ENCODE measurements at regions not wholly inside any gene's neighbourhood (a gene's known extent, or its start where the extent isn't known, plus 50 kb on each side); places are given as distances from the start of the nearest gene placed in this dataset.

DNA sequence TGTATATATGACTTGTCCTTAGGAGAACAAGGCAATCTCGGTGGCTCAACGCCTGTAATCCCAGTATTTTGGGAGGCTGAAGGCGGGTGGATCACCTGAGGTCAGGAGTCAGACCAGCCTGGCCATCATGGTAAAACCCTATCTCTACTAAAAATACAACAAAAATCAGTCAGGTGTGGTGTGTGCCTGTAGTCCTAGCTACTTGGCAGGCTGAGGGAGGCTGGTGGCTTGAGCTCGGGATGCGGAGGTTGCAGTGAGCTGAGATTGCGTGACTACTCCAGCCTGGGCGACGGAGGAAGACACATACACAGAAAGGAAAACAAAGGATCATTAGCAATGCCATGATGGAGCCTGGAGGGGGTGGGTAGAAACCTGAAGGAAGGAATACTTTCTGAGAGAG lies 166.6 kb upstream of the RREB1 start:
- Histone ChIP-seq H3K27me3 (ENCODE audit: insufficient read depth) (no peaks in the 10 kb centered on the region), H3K36me3 (ENCODE audit: insufficient read depth) (no peaks in the 10 kb centered on the region), H2AFZ (no peak overlapping the region), H3K4me2 (no peak overlapping the region), H3F3A (replicated peaks; ENCODE audit: low read depth) (no peaks in the 10 kb centered on the region), H4K20me1 (replicated peaks; ENCODE audit: insufficient read depth) (no peaks in the 10 kb centered on the region), H3K9me2 (ENCODE audit: insufficient read depth) (no peaks in the 10 kb centered on the region), H3K79me2 (replicated peaks; ENCODE audit: insufficient read depth) (no peaks in the 10 kb centered on the region), H3K4me1 (ENCODE audit: insufficient read depth) (peaks cover under 1% of the 10 kb centered on the region; the same call in 1 of the 2 replicates), H3K4me3 (no peak overlapping the region), H3K27ac (ENCODE audit: low read depth) (no peak overlapping the region)
- ATAC-seq = no peak
- peaks cover 11% of the 10 kb centered on the region for H3K4me1 Mint-ChIP-seq
- no peak overlapping the region for H3K27ac Mint-ChIP-seq
- H3K4me3 Mint-ChIP-seq = no peak overlapping the region
- peaks cover 5% of the 10 kb centered on the region for H3K27me3 Mint-ChIP-seq (ENCODE audit: insufficient read depth, low read depth, poor library complexity)
- no peaks in the 10 kb centered on the region for H3K36me3 Mint-ChIP-seq (ENCODE audit: low read depth)
- no peaks in the 10 kb centered on the region for H3K9me3 Mint-ChIP-seq
- TF ChIP-seq, protein P1, sequence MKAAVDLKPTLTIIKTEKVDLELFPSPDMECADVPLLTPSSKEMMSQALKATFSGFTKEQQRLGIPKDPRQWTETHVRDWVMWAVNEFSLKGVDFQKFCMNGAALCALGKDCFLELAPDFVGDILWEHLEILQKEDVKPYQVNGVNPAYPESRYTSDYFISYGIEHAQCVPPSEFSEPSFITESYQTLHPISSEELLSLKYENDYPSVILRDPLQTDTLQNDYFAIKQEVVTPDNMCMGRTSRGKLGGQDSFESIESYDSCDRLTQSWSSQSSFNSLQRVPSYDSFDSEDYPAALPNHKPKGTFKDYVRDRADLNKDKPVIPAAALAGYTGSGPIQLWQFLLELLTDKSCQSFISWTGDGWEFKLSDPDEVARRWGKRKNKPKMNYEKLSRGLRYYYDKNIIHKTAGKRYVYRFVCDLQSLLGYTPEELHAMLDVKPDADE (IDR thresholded peaks at IDR 0.05) = no peak
- no peak for TF ChIP-seq CREB1 (CRISPR knock-in tag; IDR thresholded peaks at IDR 0.05; ENCODE audit: low read depth)
- no peak for DNase-seq (ENCODE audit: low spot score)

DNA sequence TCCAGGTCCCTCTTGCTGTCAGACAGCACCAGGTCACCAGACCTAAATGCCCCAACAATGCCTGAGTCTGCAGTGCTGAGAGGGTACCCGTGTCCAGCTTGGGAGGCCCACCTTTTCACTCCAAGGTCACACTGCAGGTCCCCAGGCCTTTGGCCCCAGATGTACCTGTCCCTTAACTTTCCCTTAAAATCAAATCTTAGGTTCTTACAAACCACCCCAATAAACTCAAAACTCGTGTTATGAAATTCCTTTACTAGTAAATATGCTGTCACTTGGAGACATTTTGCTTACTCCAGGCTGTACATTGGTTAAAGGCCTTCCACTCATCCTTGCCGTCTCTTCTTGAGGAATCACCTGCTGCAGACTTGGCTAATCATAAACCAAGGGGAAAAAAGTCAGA lies 165.7 kb upstream of the RREB1 start:
- Histone ChIP-seq H2AFZ (no peak overlapping the region; the same call in 1 of the 2 replicates), H3F3A (replicated peaks; ENCODE audit: low read depth) (no peaks in the 10 kb centered on the region), H3K27me3 (ENCODE audit: insufficient read depth) (no peaks in the 10 kb centered on the region), H3K9me2 (ENCODE audit: insufficient read depth) (no peaks in the 10 kb centered on the region), H3K4me1 (ENCODE audit: insufficient read depth) (peaks cover 3% of the 10 kb centered on the region; the same call in 1 of the 2 replicates), H3K4me2 (no peak overlapping the region), H3K79me2 (replicated peaks; ENCODE audit: insufficient read depth) (no peaks in the 10 kb centered on the region), H3K36me3 (ENCODE audit: insufficient read depth) (no peaks in the 10 kb centered on the region), H4K20me1 (replicated peaks; ENCODE audit: insufficient read depth) (no peaks in the 10 kb centered on the region), H3K27ac (ENCODE audit: low read depth) (no peak overlapping the region), H3K4me3 (no peak overlapping the region)
- H3K36me3 Mint-ChIP-seq (ENCODE audit: low read depth) = no peaks in the 10 kb centered on the region
- no peak overlapping the region for H3K27ac Mint-ChIP-seq
- H3K4me1 Mint-ChIP-seq = peaks cover 18% of the 10 kb centered on the region
- no peaks in the 10 kb centered on the region for H3K9me3 Mint-ChIP-seq
- no peak for TF ChIP-seq POLR2AphosphoS5 (IDR thresholded peaks at IDR 0.05; ENCODE audit: low read depth)
- ATAC-seq (no peak), DNase-seq (ENCODE audit: low spot score) (no peak)
- H3K4me3 Mint-ChIP-seq = no peak overlapping the region
- H3K27me3 Mint-ChIP-seq (ENCODE audit: insufficient read depth, low read depth, poor library complexity) = peaks cover 5% of the 10 kb centered on the region

DNA sequence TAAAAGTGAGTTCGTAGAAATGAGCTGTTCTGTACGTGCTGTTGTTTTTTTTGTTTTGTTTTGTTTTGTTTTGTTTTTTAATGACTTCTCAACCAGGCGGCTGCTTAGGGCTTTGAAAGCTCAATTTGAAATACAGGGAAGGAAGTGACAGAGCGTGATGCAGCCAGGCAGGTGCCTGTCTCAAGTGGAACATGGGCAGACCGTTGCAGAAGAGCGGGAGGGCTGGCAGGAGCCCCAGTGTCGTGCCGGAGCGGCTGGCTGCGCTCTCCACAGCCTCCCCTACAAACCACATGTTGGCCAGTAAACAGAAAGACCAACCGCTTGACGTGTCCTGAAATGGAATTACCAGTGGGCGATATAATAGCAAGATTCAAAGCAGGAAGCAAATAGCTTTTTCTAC lies 164.9 kb upstream of the RREB1 start:
- H3K36me3 ChIP-seq (ENCODE audit: insufficient read depth) = no peaks in the 10 kb centered on the region
- no peak overlapping the region for H3K27ac ChIP-seq (ENCODE audit: low read depth)
- peak overlapping the region; percentile 80 for H2AFZ ChIP-seq
- no peaks in the 10 kb centered on the region for H3K36me3 Mint-ChIP-seq (ENCODE audit: low read depth)
- peaks cover 5% of the 10 kb centered on the region for H3K27me3 Mint-ChIP-seq (ENCODE audit: insufficient read depth, low read depth, poor library complexity)
- no peak for DNase-seq (ENCODE audit: low spot score)
- no peak; the same call in 2 of the 3 replicates for ATAC-seq
- H3K4me1 Mint-ChIP-seq = peaks cover 20% of the 10 kb centered on the region
- H4K20me1 ChIP-seq (replicated peaks; ENCODE audit: insufficient read depth) = no peaks in the 10 kb centered on the region
- H3K27me3 ChIP-seq (ENCODE audit: insufficient read depth) = no peaks in the 10 kb centered on the region
- no peaks in the 10 kb centered on the region for H3K9me2 ChIP-seq (ENCODE audit: insufficient read depth)
- H3K4me3 Mint-ChIP-seq = no peak overlapping the region
- H3K27ac Mint-ChIP-seq = no peak overlapping the region
- H3F3A ChIP-seq (replicated peaks; ENCODE audit: low read depth) = no peaks in the 10 kb centered on the region
- H3K9me3 Mint-ChIP-seq = no peaks in the 10 kb centered on the region
- H3K4me1 ChIP-seq (ENCODE audit: insufficient read depth) = peaks cover 3% of the 10 kb centered on the region; the same call in 1 of the 2 replicates
- H3K4me3 ChIP-seq = no peak overlapping the region
- H3K79me2 ChIP-seq (replicated peaks; ENCODE audit: insufficient read depth) = no peaks in the 10 kb centered on the region
- no peak overlapping the region for H3K4me2 ChIP-seq
- TF ChIP-seq, protein P2, sequence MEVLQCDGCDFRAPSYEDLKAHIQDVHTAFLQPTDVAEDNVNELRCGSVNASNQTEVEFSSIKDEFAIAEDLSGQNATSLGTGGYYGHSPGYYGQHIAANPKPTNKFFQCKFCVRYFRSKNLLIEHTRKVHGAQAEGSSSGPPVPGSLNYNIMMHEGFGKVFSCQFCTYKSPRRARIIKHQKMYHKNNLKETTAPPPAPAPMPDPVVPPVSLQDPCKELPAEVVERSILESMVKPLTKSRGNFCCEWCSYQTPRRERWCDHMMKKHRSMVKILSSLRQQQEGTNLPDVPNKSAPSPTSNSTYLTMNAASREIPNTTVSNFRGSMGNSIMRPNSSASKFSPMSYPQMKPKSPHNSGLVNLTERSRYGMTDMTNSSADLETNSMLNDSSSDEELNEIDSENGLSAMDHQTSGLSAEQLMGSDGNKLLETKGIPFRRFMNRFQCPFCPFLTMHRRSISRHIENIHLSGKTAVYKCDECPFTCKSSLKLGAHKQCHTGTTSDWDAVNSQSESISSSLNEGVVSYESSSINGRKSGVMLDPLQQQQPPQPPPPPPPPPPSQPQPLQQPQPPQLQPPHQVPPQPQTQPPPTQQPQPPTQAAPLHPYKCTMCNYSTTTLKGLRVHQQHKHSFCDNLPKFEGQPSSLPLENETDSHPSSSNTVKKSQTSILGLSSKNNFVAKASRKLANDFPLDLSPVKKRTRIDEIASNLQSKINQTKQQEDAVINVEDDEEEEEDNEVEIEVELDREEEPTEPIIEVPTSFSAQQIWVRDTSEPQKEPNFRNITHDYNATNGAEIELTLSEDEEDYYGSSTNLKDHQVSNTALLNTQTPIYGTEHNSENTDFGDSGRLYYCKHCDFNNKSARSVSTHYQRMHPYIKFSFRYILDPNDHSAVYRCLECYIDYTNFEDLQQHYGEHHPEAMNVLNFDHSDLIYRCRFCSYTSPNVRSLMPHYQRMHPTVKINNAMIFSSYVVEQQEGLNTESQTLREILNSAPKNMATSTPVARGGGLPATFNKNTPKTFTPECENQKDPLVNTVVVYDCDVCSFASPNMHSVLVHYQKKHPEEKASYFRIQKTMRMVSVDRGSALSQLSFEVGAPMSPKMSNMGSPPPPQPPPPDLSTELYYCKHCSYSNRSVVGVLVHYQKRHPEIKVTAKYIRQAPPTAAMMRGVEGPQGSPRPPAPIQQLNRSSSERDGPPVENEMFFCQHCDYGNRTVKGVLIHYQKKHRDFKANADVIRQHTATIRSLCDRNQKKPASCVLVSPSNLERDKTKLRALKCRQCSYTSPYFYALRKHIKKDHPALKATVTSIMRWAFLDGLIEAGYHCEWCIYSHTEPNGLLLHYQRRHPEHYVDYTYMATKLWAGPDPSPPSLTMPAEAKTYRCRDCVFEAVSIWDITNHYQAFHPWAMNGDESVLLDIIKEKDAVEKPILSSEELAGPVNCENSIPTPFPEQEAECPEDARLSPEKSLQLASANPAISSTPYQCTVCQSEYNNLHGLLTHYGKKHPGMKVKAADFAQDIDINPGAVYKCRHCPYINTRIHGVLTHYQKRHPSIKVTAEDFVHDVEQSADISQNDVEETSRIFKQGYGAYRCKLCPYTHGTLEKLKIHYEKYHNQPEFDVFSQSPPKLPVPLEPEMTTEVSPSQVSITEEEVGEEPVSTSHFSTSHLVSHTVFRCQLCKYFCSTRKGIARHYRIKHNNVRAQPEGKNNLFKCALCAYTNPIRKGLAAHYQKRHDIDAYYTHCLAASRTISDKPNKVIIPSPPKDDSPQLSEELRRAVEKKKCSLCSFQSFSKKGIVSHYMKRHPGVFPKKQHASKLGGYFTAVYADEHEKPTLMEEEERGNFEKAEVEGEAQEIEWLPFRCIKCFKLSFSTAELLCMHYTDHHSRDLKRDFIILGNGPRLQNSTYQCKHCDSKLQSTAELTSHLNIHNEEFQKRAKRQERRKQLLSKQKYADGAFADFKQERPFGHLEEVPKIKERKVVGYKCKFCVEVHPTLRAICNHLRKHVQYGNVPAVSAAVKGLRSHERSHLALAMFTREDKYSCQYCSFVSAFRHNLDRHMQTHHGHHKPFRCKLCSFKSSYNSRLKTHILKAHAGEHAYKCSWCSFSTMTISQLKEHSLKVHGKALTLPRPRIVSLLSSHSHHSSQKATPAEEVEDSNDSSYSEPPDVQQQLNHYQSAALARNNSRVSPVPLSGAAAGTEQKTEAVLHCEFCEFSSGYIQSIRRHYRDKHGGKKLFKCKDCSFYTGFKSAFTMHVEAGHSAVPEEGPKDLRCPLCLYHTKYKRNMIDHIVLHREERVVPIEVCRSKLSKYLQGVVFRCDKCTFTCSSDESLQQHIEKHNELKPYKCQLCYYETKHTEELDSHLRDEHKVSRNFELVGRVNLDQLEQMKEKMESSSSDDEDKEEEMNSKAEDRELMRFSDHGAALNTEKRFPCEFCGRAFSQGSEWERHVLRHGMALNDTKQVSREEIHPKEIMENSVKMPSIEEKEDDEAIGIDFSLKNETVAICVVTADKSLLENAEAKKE (CRISPR knock-in tag; IDR thresholded peaks at IDR 0.05) = no peak
- no peak for TF ChIP-seq POLR2AphosphoS5 (IDR thresholded peaks at IDR 0.05; ENCODE audit: low read depth)
- TF ChIP-seq CREB1 (CRISPR knock-in tag; IDR thresholded peaks at IDR 0.05; ENCODE audit: low read depth) = no peak
- TF ChIP-seq, protein P3, sequence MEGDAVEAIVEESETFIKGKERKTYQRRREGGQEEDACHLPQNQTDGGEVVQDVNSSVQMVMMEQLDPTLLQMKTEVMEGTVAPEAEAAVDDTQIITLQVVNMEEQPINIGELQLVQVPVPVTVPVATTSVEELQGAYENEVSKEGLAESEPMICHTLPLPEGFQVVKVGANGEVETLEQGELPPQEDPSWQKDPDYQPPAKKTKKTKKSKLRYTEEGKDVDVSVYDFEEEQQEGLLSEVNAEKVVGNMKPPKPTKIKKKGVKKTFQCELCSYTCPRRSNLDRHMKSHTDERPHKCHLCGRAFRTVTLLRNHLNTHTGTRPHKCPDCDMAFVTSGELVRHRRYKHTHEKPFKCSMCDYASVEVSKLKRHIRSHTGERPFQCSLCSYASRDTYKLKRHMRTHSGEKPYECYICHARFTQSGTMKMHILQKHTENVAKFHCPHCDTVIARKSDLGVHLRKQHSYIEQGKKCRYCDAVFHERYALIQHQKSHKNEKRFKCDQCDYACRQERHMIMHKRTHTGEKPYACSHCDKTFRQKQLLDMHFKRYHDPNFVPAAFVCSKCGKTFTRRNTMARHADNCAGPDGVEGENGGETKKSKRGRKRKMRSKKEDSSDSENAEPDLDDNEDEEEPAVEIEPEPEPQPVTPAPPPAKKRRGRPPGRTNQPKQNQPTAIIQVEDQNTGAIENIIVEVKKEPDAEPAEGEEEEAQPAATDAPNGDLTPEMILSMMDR (conservative IDR thresholded peaks at IDR 0.05; ENCODE audit: low read depth in 2 of 2) = no peak
